Mucosa of gallbladder (tissue), 1 donor: ENCODE measurements at regions not wholly inside any gene's neighbourhood (a gene's known extent, or its start where the extent isn't known, plus 50 kb on each side); places are given as distances from the start of the nearest gene placed in this dataset.
"Not testable (repeated sequence)": the region's sequence is repeated elsewhere in the genome, so short reads cannot be mapped to it uniquely, and the experiment has no call there.

ENCODE experiments used
- DNase-seq: peaks from one replicate; pipeline ENCODE4 v3.0.0-alpha.2; 2020; ENCODE audit warnings: low spot score
- donor health status: DM: no; HTN: no; CAD: no.

- DNase-seq = no peak
Observed at GRCh38 chr5:24264547-24264946, 380.2 kb downstream of the CDH10 start.

DNA sequence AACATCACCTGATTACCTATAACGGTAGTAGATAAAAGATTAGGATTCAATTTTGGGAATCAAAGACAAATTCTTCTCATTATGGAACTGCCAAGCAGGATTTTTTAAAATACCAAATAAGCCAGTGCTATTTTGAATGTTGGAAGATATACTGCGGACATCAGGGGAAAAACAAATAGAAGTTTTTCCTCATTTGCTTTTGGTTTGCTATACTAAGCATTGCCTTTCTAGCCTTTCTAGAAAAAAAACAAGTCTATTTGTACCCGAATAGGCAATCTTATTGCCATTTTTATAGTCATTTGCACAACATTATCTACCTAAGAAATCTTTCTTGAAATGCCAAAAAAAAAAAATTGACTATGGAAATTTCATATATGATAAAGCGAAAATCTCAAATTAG is 379.5 kb downstream of the CDH10 start:
- DNase-seq = no peak

GRCh38 chr5:24268482-24269056 is 376.2 kb downstream of the CDH10 start:
- DNase-seq = no peak

DNA sequence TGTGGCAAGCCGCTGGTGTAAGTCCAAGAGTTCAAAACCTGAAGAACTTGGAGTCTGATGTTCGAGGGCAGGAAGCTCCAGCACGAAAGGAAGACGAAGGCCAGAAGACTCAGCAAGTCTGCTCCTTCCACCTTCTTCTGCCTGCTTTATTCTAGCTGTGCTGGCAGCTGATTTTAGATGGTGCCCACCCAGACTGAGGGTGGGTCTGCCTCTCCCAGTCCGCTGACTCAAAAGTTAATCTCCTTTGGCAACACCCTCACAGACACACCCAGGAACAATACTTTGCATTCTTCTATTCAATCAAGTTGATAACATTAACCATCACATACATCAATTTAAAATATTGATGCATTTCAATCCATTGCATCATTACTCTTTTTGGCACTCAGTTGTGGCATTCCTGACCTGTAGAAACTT is 373.1 kb downstream of the CDH10 start:
- DNase-seq = not testable (repeated sequence)

GRCh38 chr5:24272741-24273140 is 372.0 kb downstream of the CDH10 start:
- no peak for DNase-seq

GRCh38 chr5:24280215-24280614 is 364.6 kb downstream of the CDH10 start:
- DNase-seq = no peak

DNA sequence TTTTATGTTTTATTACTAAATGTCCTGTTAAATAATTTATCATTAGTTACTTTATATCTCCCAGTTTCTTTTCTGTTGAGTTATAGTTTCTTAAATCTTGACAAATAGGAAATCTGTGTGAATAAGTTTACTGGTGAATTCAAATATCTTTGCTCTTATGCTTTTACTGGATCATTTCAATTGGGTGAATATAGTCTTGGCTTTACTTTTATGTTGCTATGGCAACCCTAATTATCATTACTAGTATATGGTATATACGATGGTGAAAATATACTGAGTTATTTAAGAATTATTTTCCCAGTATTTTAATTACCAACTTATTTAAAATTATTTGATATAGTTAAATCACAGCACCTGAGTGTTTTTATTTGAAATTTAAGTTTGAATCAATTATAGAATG is 363.0 kb downstream of the CDH10 start:
- DNase-seq = no peak

DNA sequence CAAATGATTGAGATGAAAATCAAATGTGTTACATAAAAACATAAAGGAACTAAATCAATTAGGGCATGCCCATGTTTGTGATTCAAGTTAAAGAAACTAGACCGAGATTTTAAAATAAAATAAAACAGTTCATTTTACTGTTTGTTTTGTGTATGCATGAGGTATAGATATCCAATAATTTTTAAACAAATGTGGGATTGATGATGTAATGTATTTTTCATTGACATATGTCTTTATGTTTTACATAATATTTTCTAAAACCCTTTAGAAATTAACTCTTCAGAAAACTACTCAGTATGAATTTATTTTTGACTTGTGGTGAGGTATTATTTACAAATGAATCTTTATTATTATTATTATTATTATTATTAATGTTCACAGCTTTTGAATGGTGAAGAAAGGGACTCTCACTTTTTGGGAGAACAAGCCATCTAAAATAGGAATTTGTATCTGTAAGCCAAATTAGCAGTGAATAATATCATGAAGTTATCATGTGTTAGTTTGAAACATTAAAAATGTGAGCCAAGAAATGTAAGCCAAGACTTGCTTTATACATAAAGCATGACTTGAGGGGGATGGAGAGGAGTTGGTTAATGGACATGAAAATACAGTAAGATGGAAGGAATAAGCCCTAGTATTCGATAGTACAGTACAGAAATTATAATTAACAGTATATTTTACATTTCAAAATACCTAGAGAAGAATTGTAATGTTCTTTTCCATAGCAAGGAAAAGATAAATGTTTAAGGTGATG is 355.0 kb downstream of the CDH10 start:
- DNase-seq = no peak

- no peak for DNase-seq
Observed at GRCh38 chr5:24290536-24290935, 354.2 kb downstream of the CDH10 start.

DNA sequence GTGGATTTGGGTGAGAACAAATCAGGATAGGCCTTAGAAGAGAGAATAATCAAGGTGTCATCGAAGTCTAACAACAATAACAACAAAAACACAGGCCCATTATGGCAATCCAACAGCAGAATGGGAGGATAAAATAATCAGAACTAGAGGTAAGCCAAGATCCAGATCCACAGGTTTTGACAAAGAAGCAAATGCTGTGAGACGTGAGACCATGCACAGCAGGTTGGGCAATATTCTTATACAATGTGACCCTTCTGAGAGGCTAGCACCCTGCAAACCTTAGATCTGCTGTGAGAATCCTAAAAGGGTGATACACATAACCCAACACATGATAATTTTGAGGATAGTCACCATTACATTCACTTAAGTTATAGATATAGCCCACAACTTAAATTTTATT is 352.9 kb downstream of the CDH10 start:
- DNase-seq = no peak

DNA sequence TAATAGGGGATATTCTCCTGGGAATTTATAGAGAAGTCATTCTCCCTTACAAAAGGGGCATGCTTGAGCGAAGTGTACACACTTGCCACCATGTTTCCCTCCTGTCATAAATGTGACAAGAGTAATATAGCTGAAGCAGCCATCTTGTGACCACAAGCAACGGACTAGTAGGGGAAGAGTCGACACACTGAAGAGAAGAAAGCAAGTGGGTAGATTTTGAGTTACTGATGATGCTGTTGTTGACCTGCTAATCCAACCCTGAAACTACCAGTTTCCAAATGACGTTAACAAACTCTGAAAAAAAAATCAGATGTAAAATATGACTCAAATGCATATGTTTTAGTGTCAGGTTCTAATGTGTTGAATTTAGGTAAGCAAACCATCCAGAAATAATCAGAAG is 350.4 kb downstream of the CDH10 start:
- DNase-seq = no peak

DNA sequence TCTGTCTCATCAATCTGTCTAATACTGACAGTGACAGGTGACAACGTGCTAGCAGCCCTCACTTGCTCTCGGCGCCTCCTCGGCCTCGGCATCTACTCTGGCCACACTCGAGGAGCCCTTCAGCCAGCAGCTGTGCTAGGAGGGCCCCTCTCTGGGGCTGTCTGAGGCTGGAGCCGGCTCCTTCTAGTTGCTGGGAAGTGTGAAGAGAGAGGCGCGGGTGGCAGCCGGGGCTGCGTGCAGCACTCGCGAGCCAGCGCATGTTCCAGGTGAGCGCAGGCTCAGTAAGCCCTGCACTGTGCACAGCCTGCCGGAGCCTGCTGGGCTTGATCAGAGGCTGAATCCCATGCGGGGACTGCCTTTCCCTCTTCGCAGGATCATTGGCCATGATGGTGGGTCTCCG is 330.7 kb downstream of the CDH10 start:
- DNase-seq = no peak

DNA sequence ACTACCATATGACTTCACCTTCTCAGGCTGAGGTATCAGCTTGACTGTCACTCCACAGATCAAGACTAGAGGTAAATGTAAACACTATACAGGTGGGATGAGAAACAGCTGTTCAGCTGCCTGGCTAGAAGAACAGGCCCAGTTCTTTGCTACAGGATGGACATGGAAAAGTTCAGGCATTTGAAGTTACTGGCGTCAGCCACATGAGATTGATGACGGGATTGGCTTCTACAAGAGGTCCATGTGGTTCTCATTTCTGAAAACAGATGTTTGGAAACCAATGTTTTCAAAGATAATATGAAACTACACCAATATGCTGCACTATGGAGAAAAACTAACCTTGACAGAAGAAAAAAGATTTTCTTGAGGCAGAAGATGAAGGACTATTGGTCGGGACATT is 324.1 kb downstream of the CDH10 start:
- DNase-seq = no peak

GRCh38 chr5:24325306-24325832 is 319.4 kb downstream of the CDH10 start:
- DNase-seq = no peak

GRCh38 chr5:24331531-24331930 is 313.2 kb downstream of the CDH10 start:
- no peak for DNase-seq

- no peak for DNase-seq
Observed at GRCh38 chr5:24347158-24347557, 297.6 kb downstream of the CDH10 start.

GRCh38 chr5:24351285-24351684 is 293.5 kb downstream of the CDH10 start:
- DNase-seq = no peak

- DNase-seq = no peak
Observed at GRCh38 chr5:24353016-24353415, 291.8 kb downstream of the CDH10 start.

DNA sequence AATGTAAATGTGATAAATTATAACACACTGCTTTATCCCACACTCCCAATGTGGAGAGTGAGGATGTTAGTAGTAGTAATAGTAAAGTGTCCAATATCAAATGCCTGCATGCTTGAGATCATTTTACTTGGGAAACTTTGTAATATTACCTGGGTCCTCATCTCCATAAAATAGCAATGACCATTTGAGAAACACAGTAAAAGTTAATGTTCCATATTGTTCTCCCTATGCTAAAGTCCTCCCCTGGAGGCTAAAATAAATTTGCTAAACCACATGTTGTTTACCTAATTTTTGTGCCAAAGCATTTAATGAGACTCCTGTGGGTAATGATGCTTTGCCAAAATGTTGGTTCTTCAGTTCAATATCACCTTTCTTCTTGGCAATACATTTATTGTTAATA is 291.2 kb downstream of the CDH10 start:
- DNase-seq = no peak

DNA sequence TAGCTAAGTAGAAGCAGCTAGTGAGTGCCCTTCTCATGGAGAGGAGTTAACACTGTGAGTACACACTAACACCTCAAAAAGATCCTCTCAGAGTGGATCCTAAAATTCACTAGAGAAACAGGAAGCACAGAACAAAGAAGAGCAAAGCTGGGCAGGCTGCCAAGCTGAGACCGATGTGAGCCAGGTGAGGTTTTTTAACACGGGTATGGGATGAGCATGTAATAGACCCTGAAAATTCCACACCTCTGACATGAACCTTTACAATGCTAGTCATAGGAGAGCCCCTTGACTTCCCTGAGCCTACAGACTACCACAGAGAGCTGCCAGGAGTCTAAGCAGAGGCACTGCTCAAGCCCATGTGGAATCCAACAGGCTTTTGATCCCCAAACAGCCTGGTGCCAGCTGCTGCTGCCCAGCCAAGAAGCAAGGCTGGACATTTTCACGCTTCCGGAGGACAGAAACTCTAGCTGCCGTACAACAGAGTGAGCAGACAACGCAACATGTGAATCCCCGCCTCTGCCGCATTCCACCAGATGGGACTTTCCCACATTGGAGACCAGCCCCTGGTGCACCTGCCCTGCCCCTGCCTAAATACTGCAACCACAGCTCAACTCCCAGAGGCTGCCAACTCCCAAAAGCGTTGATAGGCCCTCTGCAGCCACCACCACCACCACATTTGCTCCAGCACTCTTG is 280.8 kb downstream of the CDH10 start:
- no peak for DNase-seq

DNA sequence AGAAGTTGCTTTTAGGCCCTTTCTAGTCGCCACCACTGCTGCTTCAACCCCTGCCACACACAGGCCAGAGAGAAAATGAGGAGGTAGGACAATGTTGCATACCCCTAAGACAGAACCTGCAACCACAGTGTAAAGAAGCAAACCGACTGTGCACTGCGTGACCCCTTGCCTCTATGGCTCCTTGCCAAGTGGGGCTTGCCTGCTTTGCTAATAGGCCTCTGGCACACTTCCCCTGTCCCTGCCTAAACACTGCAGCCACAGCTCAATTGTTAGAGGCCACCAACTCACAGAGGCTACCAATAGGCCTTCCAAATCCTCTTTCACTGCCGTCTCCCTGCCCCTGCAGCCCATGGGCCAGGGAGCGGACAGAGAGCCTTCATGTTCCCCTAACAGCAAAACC is 280.1 kb downstream of the CDH10 start:
- no peak for DNase-seq

DNA sequence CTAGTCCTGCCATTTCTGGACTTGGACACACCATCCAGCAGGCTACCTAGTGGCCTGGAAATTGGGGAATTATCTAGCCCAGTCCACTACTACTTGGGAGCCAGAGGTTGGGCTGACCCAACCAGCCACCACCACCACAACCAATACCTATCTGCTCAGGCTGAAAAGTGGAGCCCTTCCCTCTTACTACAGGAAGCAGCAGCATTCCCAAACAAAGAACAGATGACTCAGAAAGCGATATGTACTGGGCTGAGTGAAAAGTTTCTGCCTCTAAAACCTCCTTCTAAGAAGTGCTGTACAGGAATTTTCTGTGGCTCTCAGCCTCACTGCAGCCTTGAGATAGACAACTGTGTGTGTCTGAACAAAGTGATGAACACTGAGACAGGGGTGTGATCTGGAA is 279.4 kb downstream of the CDH10 start:
- no peak for DNase-seq

GRCh38 chr5:24367216-24367615 is 277.6 kb downstream of the CDH10 start:
- no peak for DNase-seq
